ENCODE measurements at regions not wholly inside any gene's neighbourhood (a gene's known extent, or its start where the extent isn't known, plus 50 kb on each side); places are given as distances from the start of the nearest gene placed in this dataset.

- TF ChIP-seq ZBTB40 (IDR thresholded peaks at IDR 0.05) (no peak), ZBTB40 (CRISPR knock-in tag; IDR thresholded peaks at IDR 0.05) (no peak), ZNF766 (CRISPR knock-in tag; conservative IDR thresholded peaks at IDR 0.05) (no peak), EP400 (IDR thresholded peaks at IDR 0.05) (no peak), NFYB (IDR thresholded peaks at IDR 0.05; ENCODE audit: extremely low read depth, insufficient read length) (no peak), CTCF (IDR thresholded peaks at IDR 0.05 in 2 of 3, conservative IDR thresholded peaks at IDR 0.05 in 1 of 3; ENCODE audit: insufficient read depth in 2 of 3, low read depth in 1 of 3, low read length in 3 of 3) (no peak)
Measured at GRCh38 chr2:129800686-129801085, 178.8 kb upstream of the RAB6C start.
